ENCODE measurements at regions not wholly inside any gene's neighbourhood (a gene's known extent, or its start where the extent isn't known, plus 50 kb on each side); places are given as distances from the start of the nearest gene placed in this dataset.

DNA sequence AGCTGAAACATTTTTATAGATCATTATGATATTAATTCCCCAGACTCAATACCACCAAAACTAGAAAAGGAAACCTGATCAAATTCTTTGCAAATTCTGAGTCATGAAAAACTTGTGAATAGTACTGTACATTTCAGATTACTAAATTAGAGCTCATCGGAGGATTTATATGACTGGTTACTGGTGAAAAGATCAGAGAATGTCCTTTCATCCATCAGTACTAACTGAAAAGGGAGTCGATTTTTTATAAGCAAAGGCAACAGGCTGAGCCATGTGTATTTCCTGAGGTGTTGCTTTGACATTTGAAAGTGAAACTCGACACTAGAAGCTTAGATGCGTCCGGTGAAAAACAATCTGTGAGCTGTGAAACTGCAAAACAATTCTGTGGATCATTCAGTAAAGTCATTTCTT, 155.7 kb downstream of the TNFSF18 start:
- no peak for DNase-seq
- H3K9me3 Mint-ChIP-seq, result no peaks in the 10 kb centered on the region
- peaks cover 48% of the 10 kb centered on the region for H3K27me3 Mint-ChIP-seq (ENCODE audit: low read depth, poor library complexity)
- peaks cover 7% of the 10 kb centered on the region for H3K4me1 Mint-ChIP-seq
- TF ChIP-seq, protein P1, sequence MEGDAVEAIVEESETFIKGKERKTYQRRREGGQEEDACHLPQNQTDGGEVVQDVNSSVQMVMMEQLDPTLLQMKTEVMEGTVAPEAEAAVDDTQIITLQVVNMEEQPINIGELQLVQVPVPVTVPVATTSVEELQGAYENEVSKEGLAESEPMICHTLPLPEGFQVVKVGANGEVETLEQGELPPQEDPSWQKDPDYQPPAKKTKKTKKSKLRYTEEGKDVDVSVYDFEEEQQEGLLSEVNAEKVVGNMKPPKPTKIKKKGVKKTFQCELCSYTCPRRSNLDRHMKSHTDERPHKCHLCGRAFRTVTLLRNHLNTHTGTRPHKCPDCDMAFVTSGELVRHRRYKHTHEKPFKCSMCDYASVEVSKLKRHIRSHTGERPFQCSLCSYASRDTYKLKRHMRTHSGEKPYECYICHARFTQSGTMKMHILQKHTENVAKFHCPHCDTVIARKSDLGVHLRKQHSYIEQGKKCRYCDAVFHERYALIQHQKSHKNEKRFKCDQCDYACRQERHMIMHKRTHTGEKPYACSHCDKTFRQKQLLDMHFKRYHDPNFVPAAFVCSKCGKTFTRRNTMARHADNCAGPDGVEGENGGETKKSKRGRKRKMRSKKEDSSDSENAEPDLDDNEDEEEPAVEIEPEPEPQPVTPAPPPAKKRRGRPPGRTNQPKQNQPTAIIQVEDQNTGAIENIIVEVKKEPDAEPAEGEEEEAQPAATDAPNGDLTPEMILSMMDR (IDR thresholded peaks at IDR 0.05), result no peak
- H3K27ac Mint-ChIP-seq, result no peak overlapping the region
- H3K36me3 Mint-ChIP-seq (ENCODE audit: low read depth), result no peaks in the 10 kb centered on the region
- no peak overlapping the region for H3K4me3 Mint-ChIP-seq

DNA sequence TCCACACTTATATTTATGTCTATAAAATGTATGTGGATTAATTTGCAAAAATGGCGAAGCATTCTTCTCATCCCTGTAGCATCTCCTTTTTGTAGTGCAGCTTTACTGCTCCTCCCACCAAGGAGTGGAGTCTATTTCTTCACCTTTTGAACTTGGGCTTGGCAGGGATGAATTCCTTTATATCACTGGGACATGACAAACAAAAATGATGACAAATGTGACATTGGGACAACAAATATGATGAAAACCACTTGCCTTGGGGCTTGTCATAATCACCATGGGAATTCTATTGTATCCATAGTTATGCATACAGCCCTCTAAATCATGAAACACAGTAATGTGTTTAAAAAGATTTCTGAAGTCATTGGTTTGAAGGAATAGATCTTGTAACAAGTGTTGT, 155.0 kb downstream of the TNFSF18 start:
- peaks cover 7% of the 10 kb centered on the region for H3K4me1 Mint-ChIP-seq
- H3K9me3 Mint-ChIP-seq, result no peaks in the 10 kb centered on the region
- no peak for DNase-seq
- no peaks in the 10 kb centered on the region for H3K36me3 Mint-ChIP-seq (ENCODE audit: low read depth)
- H3K4me3 Mint-ChIP-seq, result no peak overlapping the region
- no peak overlapping the region for H3K27ac Mint-ChIP-seq
- TF ChIP-seq, protein P1 (IDR thresholded peaks at IDR 0.05), result no peak
- peaks cover 51% of the 10 kb centered on the region for H3K27me3 Mint-ChIP-seq (ENCODE audit: low read depth, poor library complexity)

DNA sequence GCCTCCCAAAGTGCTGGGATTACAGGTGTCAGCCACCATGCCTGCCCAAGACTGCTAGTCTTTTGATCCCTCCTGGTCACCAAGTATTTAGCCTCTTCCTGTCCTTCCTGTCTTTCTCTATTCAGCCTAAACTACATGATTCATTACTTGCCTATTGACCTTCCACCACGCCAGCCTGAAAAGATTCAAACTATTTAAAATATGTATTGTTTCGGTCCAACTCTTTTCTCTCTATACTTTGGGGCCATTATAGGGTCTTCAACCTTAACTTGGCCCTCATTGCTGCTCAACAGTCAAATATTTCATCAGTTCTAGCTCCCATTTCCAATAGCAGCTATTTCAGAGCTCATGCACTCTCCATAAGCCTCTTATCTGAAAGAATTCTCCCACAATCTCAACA, 153.0 kb downstream of the TNFSF18 start:
- DNase-seq, result no peak
- Mint-ChIP-seq H3K9me3 (no peaks in the 10 kb centered on the region), H3K36me3 (ENCODE audit: low read depth) (no peaks in the 10 kb centered on the region), H3K27me3 (ENCODE audit: low read depth, poor library complexity) (peaks cover 46% of the 10 kb centered on the region), H3K4me1 (peaks cover 7% of the 10 kb centered on the region), H3K4me3 (no peak overlapping the region), H3K27ac (no peak overlapping the region)
- TF ChIP-seq, protein P1 (IDR thresholded peaks at IDR 0.05), result no peak

DNA sequence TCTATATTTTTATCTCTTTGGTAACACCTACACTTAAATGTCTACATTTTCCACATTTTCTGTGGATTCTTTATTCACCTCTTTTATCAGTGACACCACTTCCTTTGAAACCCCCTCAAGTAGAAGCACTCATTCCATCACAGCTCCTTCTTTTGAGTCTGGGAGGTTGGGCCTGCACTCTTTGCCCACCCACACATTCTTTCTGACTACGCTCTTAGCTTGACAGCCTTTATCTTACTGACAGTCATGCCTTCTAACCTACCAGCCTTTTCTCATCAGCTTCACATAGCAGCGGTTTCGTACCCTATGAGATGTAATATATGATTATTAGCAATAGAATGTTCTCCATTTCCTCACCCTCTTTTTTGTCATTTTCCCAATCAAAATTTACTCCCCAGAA, 151.9 kb downstream of the TNFSF18 start:
- Mint-ChIP-seq H3K36me3 (ENCODE audit: low read depth) (no peaks in the 10 kb centered on the region), H3K27me3 (ENCODE audit: low read depth, poor library complexity) (peaks cover 36% of the 10 kb centered on the region), H3K4me3 (no peak overlapping the region), H3K9me3 (no peaks in the 10 kb centered on the region), H3K4me1 (peaks cover 7% of the 10 kb centered on the region), H3K27ac (no peak overlapping the region)
- DNase-seq, result no peak
- TF ChIP-seq, protein P1 (IDR thresholded peaks at IDR 0.05), result no peak

DNA sequence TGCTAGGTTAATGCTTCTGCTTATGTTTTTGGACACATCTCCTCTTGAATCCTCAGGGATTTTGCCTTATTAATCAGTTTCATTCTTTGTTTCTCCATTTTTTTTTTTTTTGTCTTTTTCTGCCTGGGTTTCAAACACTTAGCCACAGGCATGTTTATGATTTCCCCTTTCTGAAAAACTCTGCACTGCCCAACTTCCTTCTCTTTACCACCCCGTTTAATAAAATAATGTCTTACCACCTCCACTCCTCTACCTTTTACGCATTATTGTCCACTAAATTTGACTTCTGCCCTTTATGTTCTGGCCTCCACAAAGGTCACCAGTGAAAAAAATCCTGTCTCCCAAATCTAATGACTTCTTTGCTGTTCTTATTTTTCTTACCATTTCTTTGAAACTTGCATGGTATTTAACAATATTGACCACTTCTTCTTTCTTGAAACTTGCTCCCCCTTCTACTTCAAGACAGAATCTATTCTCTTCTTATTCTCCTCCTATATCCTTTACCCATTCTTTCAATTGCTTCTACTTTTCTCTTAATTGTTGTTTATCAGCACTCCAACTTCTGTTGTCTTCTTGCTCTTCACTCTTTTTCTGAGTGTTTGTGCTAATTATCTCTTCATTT, 150.3 kb downstream of the TNFSF18 start:
- Mint-ChIP-seq H3K27me3 (ENCODE audit: low read depth, poor library complexity) (peaks cover 32% of the 10 kb centered on the region), H3K4me1 (no peaks in the 10 kb centered on the region), H3K9me3 (no peaks in the 10 kb centered on the region), H3K4me3 (no peak overlapping the region), H3K27ac (no peak overlapping the region), H3K36me3 (ENCODE audit: low read depth) (no peaks in the 10 kb centered on the region)
- TF ChIP-seq, protein P1 (IDR thresholded peaks at IDR 0.05), result no peak
- DNase-seq, result no peak

DNA sequence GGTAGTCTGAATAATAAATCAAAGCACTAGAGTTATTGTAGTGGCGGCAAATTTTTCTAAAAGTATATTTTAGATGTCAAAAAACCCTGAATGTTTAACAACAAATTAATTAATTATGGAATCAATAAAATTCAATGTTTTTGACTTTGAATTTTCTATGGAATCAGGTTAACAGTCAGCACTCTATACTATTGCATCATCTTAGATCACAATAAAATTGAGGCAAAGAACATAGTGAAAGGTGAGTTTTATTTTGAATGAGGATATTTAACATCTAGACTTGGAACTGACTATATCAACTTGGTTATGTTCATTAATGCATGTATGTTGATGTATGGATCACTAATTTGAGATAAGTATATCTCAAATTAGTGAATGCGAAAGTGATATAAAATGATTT, 148.5 kb downstream of the TNFSF18 start:
- H3K4me3 Mint-ChIP-seq, result no peak overlapping the region
- no peaks in the 10 kb centered on the region for H3K4me1 Mint-ChIP-seq
- H3K9me3 Mint-ChIP-seq, result no peaks in the 10 kb centered on the region
- no peak for DNase-seq
- TF ChIP-seq, protein P1 (IDR thresholded peaks at IDR 0.05), result no peak
- no peak overlapping the region for H3K27ac Mint-ChIP-seq
- H3K36me3 Mint-ChIP-seq (ENCODE audit: low read depth), result no peaks in the 10 kb centered on the region
- H3K27me3 Mint-ChIP-seq (ENCODE audit: low read depth, poor library complexity), result peaks cover 24% of the 10 kb centered on the region

All from nephron progenitor cell (in vitro differentiated cells).